Natural killer cell (primary cell): ENCODE measurements at regions not wholly inside any gene's neighbourhood (a gene's known extent, or its start where the extent isn't known, plus 50 kb on each side); places are given as distances from the start of the nearest gene placed in this dataset.
A peak's percentile ranks its signal among the peaks of the same experiment; 100 is the strongest.

Experiments used
- ATAC-seq, 3 donors: fragments of 150-1000 bp in 2 of 3; fragments of 200-7000 bp in 1 of 3; cut with Tn5 transposase; 1 replicate in 1 of 3; 2 replicates in 2 of 3; pipeline ENCODE4 v1.10.0; 2021; ENCODE audit warnings: mild to moderate bottlenecking in 2 of 3, moderate library complexity in 2 of 3
- DNase-seq, 2 donors: peaks; one replicate each; pipeline versions ENCODE4 v3.0.0 to v3.0.0-alpha.2; 2013 to 2021; ENCODE audit warnings: mixed read lengths in 1 of 2
- H3K27ac ChIP-seq: one replicate; pipeline ENCODE4 v1.5.1; 2013; ENCODE audit warnings: mild to moderate bottlenecking, low read length
- H3K27me3 ChIP-seq: one replicate; pipeline ENCODE4 v1.6.1; 2013; ENCODE audit warnings: low read length; ENCODE audit not compliant: control insufficient read depth, insufficient read depth
- H3K36me3 ChIP-seq: one replicate; pipeline ENCODE4 v1.6.1; 2013; ENCODE audit warnings: low read length; ENCODE audit not compliant: control insufficient read depth, insufficient read depth
- H3K4me1 ChIP-seq: one replicate; pipeline ENCODE4 v1.6.1; 2013; ENCODE audit warnings: low read length; ENCODE audit not compliant: control insufficient read depth, insufficient read depth
- H3K4me3 ChIP-seq: one replicate; pipeline ENCODE4 v1.5.1; 2013; ENCODE audit warnings: low read length
- H3K9me3 ChIP-seq: one replicate; pipeline ENCODE4 v1.6.1; 2013; ENCODE audit warnings: low read length; ENCODE audit not compliant: control insufficient read depth, insufficient read depth
- H3K27ac Mint-ChIP-seq, 2 donors: one replicate each; pipeline ENCODE4 v1.8.0; 2022; ENCODE audit warnings: mild to moderate bottlenecking in 2 of 2, mixed read lengths in 2 of 2, moderate library complexity in 1 of 2
- H3K27me3 Mint-ChIP-seq, 2 donors: one replicate each; pipeline ENCODE4 v1.8.0; 2022; ENCODE audit warnings: low read depth in 2 of 2, mixed read lengths in 2 of 2
- H3K36me3 Mint-ChIP-seq: one replicate; pipeline ENCODE4 v1.8.0; 2022; ENCODE audit warnings: mixed read lengths
- H3K4me1 Mint-ChIP-seq, 2 donors: one replicate each; pipeline ENCODE4 v1.8.0; 2022; ENCODE audit warnings: mixed read lengths in 2 of 2
- H3K4me3 Mint-ChIP-seq: one replicate; pipeline ENCODE4 v1.8.0; 2022; ENCODE audit warnings: mild to moderate bottlenecking, moderate library complexity, mixed read lengths
- H3K9me3 Mint-ChIP-seq, 2 donors: one replicate each; pipeline ENCODE4 v1.8.0; 2022; ENCODE audit warnings: mixed read lengths in 2 of 2
- CTCF ChIP-seq: fragments of 200-600 bp; IDR thresholded peaks from one replicate; pipeline ENCODE4 v1.8.0; 2022; ENCODE audit warnings: antibody characterized with exemption
- WGBS: methylation state at CpG from one replicate; pipeline ENCODE4 v1.1.7; 2013; ENCODE audit warnings: missing lambda C conversion rate; ENCODE audit not compliant: insufficient coverage; 5-methylcytosine and 5-hydroxymethylcytosine counted together
- intact Hi-C: fragments of 100-400 bp; cut with micrococcal nuclease; formaldehyde crosslinking; loops from one replicate; pipeline ENCODE4 v1.14.2; 2022

- Histone ChIP-seq H3K9me3 (no peaks in the 10 kb centered on the region), H3K4me3 (no peak overlapping the region), H3K4me1 (peaks cover 29% of the 10 kb centered on the region), H3K36me3 (no peaks in the 10 kb centered on the region), H3K27ac (no peak overlapping the region), H3K27me3 (no peaks in the 10 kb centered on the region)
- Mint-ChIP-seq H3K27me3 (no peaks in the 10 kb centered on the region), H3K4me3 (no peak overlapping the region), H3K36me3 (no peaks in the 10 kb centered on the region), H3K27ac (no peak overlapping the region), H3K4me1 (peaks cover 21 to 35% of the 10 kb centered on the region in 2 donors), H3K9me3 (peaks cover 0 to 9% of the 10 kb centered on the region in 2 donors)
- no peak for ATAC-seq
- intact Hi-C loops: no loop called here
- no peak for DNase-seq
- TF ChIP-seq CTCF: no peak
- 79% methylated on average over 3 of the region's 3 CpGs for WGBS
Observed at GRCh38 chr17:77857306-77857555, 101.3 kb upstream of the TNRC6C start.

- Mint-ChIP-seq H3K36me3 (no peaks in the 10 kb centered on the region), H3K4me1 (peaks cover 25 to 38% of the 10 kb centered on the region in 2 donors), H3K27me3 (no peaks in the 10 kb centered on the region), H3K4me3 (no peak overlapping the region), H3K9me3 (peaks cover 0 to 9% of the 10 kb centered on the region in 2 donors), H3K27ac (no peak overlapping the region)
- Histone ChIP-seq H3K27ac (no peak overlapping the region), H3K4me3 (no peak overlapping the region), H3K9me3 (no peaks in the 10 kb centered on the region), H3K36me3 (no peaks in the 10 kb centered on the region), H3K4me1 (peaks cover 33% of the 10 kb centered on the region), H3K27me3 (no peaks in the 10 kb centered on the region)
- ATAC-seq (no peak), DNase-seq (peak in 1 of 2 donors; percentile 36)
- WGBS: no CpG with 5 or more reads among the region's 3 CpGs
- TF ChIP-seq CTCF: no peak
- intact Hi-C loops: no loop called here
Observed at GRCh38 chr17:77857613-77858012, 100.9 kb upstream of the TNRC6C start.

- no peak for DNase-seq
- Mint-ChIP-seq H3K4me1 (peaks cover 34 to 47% of the 10 kb centered on the region in 2 donors), H3K9me3 (peaks cover 0 to 9% of the 10 kb centered on the region in 2 donors), H3K27me3 (no peaks in the 10 kb centered on the region), H3K4me3 (no peak overlapping the region), H3K36me3 (no peaks in the 10 kb centered on the region), H3K27ac (no peak overlapping the region)
- WGBS: 96% methylated on average over 4 of the region's 5 CpGs
- Histone ChIP-seq H3K27me3 (no peaks in the 10 kb centered on the region), H3K36me3 (no peaks in the 10 kb centered on the region), H3K4me1 (peaks cover 41% of the 10 kb centered on the region), H3K27ac (no peak overlapping the region), H3K9me3 (no peaks in the 10 kb centered on the region), H3K4me3 (no peak overlapping the region)
- intact Hi-C loops: no loop called here
- no peak for ATAC-seq
- no peak for TF ChIP-seq CTCF
Observed at GRCh38 chr17:77858291-77859034, 100.0 kb upstream of the TNRC6C start.
